Heart left ventricle (tissue), 13 donors: ENCODE measurements at regions not wholly inside any gene's neighbourhood (a gene's known extent, or its start where the extent isn't known, plus 50 kb on each side); places are given as distances from the start of the nearest gene placed in this dataset.

Experiments used
- POLR2A ChIP-seq, 2 donors: fragments of 450-650 bp; IDR thresholded peaks; one replicate each; pipeline ENCODE4 v1.6.1; 2017; ENCODE audit warnings: antibody characterized with exemption in 2 of 2, mild to moderate bottlenecking in 2 of 2, moderate library complexity in 2 of 2
- TF ChIP-seq, protein P1 (sequence below), 12 donors: fragments of 200-600 bp; sonication (generic) in 4 of 12; IDR thresholded peaks; one replicate each; pipeline versions ENCODE4 v1.5.0 to v1.8.0; 2018 to 2022; ENCODE audit warnings: antibody characterized with exemption in 12 of 12, mild to moderate bottlenecking in 5 of 12
- donor health status: ischemic (EF 13 %, LVEDD 7.1; RV severe dilation, severe dysfunction).
- donor health status: DM: no; HTN: yes; CAD: no.
- donor health status: DM: no; HTN: no; CAD: no.
- donor health status: ischemic (EF 25% LVEDD 6.9; RV normal size, moderate dysfunction).
- donor health status: ischemic (EF 25% LVEDD 5.7; RV mildly dilated, moderate dysfunction).
- donor health status: ischemic (EF 35%, LVEDD 5.7; RV mildly dilated, moderate dysfunction).
- donor health status: nonischemic (EF 11% LVEDD 7.7; RV severe dilation, severe dysfunction).
- donor health status: DM: yes; HTN: yes; CAD: no.
- donor health status: PGD.
- donor health status: ischemic (EF 29% LVEDD 5.4; RV normal size, mild dysfunction).
- donor health status: nonischemic (EF 23%, LVEDD 6.1; RV moderate dilation, normal function).

DNA sequence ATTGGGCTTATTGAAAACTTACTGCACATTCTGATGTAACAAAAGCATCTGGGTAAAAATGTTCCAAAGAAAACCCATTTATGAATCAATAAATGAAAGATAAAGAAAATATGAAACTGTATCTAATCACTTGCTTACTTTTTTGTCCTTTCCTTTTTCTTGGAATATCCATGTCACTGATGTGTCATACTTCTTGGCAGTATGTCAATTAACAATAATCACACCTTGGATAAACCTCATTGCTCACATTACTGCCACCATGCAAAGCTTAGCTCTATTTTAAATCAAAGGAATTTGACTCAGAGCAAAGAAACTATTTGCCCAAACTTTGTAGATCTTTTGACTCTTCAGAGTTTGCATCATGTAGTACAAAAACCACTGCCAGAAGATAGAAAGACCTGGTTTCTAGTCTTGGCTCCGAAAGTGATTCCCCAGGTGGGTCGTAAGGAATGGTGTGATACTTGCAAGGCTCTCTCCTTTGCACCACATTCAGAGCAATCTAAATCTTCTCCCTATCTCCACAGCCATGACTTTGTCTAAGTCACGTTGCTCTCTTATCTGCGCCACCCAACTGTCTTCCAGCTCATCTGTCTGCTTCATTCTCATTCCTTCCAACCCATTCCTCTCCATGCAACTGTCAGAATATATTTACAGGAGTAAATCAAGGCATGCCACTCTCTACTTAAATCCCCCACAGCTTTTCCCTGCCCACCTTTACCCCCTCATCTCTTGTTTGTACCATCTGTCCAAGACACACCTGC lies 311.9 kb downstream of the COG6 start:
- no peak for TF ChIP-seq POLR2A (IDR thresholded peaks at IDR 0.05)
- TF ChIP-seq, protein P1, sequence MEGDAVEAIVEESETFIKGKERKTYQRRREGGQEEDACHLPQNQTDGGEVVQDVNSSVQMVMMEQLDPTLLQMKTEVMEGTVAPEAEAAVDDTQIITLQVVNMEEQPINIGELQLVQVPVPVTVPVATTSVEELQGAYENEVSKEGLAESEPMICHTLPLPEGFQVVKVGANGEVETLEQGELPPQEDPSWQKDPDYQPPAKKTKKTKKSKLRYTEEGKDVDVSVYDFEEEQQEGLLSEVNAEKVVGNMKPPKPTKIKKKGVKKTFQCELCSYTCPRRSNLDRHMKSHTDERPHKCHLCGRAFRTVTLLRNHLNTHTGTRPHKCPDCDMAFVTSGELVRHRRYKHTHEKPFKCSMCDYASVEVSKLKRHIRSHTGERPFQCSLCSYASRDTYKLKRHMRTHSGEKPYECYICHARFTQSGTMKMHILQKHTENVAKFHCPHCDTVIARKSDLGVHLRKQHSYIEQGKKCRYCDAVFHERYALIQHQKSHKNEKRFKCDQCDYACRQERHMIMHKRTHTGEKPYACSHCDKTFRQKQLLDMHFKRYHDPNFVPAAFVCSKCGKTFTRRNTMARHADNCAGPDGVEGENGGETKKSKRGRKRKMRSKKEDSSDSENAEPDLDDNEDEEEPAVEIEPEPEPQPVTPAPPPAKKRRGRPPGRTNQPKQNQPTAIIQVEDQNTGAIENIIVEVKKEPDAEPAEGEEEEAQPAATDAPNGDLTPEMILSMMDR (IDR thresholded peaks at IDR 0.05), result no peak
